ENCODE measurements at regions not wholly inside any gene's neighbourhood (a gene's known extent, or its start where the extent isn't known, plus 50 kb on each side); places are given as distances from the start of the nearest gene placed in this dataset.

- H3K27me3 Mint-ChIP-seq (ENCODE audit: unreplicated experiment), result no peaks in the 10 kb centered on the region
- no peak for DNase-seq (ENCODE audit: low spot score)
- H3K4me1 Mint-ChIP-seq (ENCODE audit: unreplicated experiment), result peaks cover 18% of the 10 kb centered on the region
- H3K4me3 Mint-ChIP-seq (ENCODE audit: unreplicated experiment), result no peak overlapping the region
- no peaks in the 10 kb centered on the region for H3K36me3 Mint-ChIP-seq (ENCODE audit: low read depth, unreplicated experiment)
- H3K9me3 Mint-ChIP-seq (ENCODE audit: unreplicated experiment), result no peaks in the 10 kb centered on the region
- no peak overlapping the region for H3K27ac Mint-ChIP-seq (ENCODE audit: unreplicated experiment)
- no peak for TF ChIP-seq CTCF (IDR thresholded peaks at IDR 0.05; ENCODE audit: unreplicated experiment)
Observed at GRCh38 chr6:124877468-124877867, 84.8 kb upstream of the RNF217 start.

GRCh38 chr6:124879110-124879991 is 82.9 kb upstream of the RNF217 start:
- TF ChIP-seq CTCF (IDR thresholded peaks at IDR 0.05; ENCODE audit: unreplicated experiment), result no peak
- Mint-ChIP-seq H3K36me3 (ENCODE audit: low read depth, unreplicated experiment) (no peaks in the 10 kb centered on the region), H3K4me3 (ENCODE audit: unreplicated experiment) (no peak overlapping the region), H3K4me1 (ENCODE audit: unreplicated experiment) (peaks cover 28% of the 10 kb centered on the region), H3K27ac (ENCODE audit: unreplicated experiment) (no peak overlapping the region), H3K9me3 (ENCODE audit: unreplicated experiment) (no peaks in the 10 kb centered on the region), H3K27me3 (ENCODE audit: unreplicated experiment) (no peaks in the 10 kb centered on the region)
- no peak for DNase-seq (ENCODE audit: low spot score)

GRCh38 chr6:124879992-124880355 is 82.3 kb upstream of the RNF217 start:
- no peak for TF ChIP-seq CTCF (IDR thresholded peaks at IDR 0.05; ENCODE audit: unreplicated experiment)
- Mint-ChIP-seq H3K27ac (ENCODE audit: unreplicated experiment) (no peak overlapping the region), H3K9me3 (ENCODE audit: unreplicated experiment) (no peaks in the 10 kb centered on the region), H3K4me1 (ENCODE audit: unreplicated experiment) (peaks cover 29% of the 10 kb centered on the region), H3K4me3 (ENCODE audit: unreplicated experiment) (no peak overlapping the region), H3K36me3 (ENCODE audit: low read depth, unreplicated experiment) (no peaks in the 10 kb centered on the region), H3K27me3 (ENCODE audit: unreplicated experiment) (no peaks in the 10 kb centered on the region)
- no peak for DNase-seq (ENCODE audit: low spot score)

GRCh38 chr6:124881898-124882578 is 80.2 kb upstream of the RNF217 start:
- Mint-ChIP-seq H3K4me3 (ENCODE audit: unreplicated experiment) (no peak overlapping the region), H3K36me3 (ENCODE audit: low read depth, unreplicated experiment) (no peaks in the 10 kb centered on the region), H3K4me1 (ENCODE audit: unreplicated experiment) (peaks cover 35% of the 10 kb centered on the region), H3K9me3 (ENCODE audit: unreplicated experiment) (no peaks in the 10 kb centered on the region), H3K27me3 (ENCODE audit: unreplicated experiment) (no peaks in the 10 kb centered on the region), H3K27ac (ENCODE audit: unreplicated experiment) (peak overlapping the region; percentile 72)
- no peak for TF ChIP-seq CTCF (IDR thresholded peaks at IDR 0.05; ENCODE audit: unreplicated experiment)
- DNase-seq (ENCODE audit: low spot score), result peak; percentile 23
